ENCODE measurements at regions not wholly inside any gene's neighbourhood (a gene's known extent, or its start where the extent isn't known, plus 50 kb on each side); places are given as distances from the start of the nearest gene placed in this dataset.

DNA sequence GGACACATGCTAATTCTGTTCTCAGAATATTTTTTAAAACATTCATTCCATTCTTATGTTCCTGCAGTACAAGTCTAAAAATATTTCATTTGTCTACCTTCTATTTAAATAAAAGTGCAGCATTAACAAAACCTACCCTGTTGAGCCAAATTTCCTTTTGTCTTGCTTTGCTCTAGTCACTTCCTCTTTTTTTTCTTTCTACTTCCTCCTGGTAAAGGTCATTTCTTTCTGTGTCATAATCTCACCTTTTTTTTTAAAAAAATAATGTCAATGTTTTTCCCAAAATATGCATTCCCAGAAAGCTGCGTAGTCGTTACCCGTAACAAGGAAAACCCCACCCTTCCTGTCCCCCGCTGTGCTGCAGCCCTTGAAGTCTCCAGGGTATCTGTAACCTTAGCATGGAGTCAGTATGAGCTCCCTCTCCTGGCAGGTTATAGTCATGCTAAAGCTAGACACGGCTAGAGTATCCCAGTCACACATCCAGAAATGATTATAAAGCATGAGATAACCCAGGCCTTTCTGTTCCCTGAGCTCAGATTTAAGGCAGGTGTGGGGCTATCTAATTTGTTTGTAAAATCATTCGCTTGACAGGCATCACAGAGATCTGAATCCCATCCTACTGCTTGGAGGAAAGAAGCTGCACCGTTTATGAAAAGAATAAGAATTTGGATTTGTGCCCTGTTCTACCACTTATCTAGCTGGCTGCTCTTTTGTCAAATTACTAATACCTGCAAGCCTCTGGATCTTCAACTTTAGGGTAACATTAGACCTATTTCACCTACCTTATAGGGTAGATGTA is 51.1 kb upstream of the EED start:
- ATAC-seq (peak; percentile 99 to 100), DNase-seq (peak; percentile 57)
- Mint-ChIP-seq H3K4me1 (ENCODE audit: low read depth) (peaks cover 14% of the 10 kb centered on the region), H3K9me3 (no peaks in the 10 kb centered on the region), H3K27me3 (ENCODE audit: low read depth) (no peaks in the 10 kb centered on the region), H3K4me3 (peak overlapping the region; percentile 81), H3K36me3 (ENCODE audit: insufficient read depth) (no peaks in the 10 kb centered on the region)

DNA sequence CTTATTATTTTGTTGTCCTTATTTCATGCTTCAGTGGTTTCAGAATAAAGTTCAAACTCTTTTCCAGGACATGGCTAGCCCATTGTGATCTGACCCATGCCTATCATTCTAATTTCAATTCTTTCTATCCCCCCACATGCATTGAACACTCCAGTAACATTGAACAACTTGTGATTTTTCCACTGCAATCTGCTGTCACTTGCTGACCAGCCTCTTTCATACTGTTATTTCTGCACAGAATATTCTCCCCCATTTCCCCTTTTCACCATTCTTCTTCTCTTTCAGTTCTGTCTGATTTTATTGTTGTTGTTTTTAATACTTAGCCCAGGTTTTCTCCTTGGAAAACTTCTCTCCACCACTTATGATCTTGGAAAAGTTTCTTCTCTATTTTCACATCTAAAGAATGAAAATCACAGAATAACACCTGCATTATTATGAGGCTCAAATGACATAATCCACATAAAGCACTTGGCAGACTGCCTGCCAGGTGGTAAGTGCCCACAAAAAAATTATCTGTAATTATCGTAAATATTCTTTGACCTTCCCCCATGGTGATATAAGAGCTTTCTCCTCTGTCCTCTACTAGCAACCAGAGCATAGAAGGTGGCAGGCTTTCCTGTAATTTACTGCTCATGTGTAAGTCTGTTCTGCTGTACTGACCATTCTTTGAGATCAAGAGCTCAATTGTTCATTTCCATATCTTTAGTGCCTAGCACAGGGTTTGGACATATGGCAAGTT is 51.9 kb upstream of the EED start:
- Mint-ChIP-seq H3K9me3 (no peaks in the 10 kb centered on the region), H3K4me1 (ENCODE audit: low read depth) (peaks cover 14% of the 10 kb centered on the region), H3K36me3 (ENCODE audit: insufficient read depth) (no peaks in the 10 kb centered on the region), H3K4me3 (peak overlapping the region; percentile 81), H3K27me3 (ENCODE audit: low read depth) (no peaks in the 10 kb centered on the region)
- ATAC-seq (no peak), DNase-seq (no peak)

DNA sequence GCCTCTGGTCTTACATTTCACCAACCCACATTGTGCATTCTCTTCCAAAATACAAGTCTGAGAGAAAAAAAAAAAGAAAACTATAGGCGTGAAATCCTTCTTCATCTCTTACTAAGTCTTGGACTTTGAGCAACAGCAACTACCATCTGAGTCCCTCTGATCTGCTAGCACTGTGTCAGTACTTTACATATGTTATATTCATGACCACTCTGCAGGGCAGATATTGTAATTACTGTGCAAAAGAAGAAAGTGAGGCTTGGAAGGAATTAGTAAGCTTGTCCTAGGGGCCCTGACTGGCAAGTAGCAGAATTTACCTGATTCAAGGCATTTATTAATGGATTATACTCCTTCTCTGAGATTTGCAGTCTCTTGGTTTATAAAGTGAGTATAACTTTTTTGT is 52.7 kb upstream of the EED start:
- ATAC-seq (no peak), DNase-seq (no peak)
- Mint-ChIP-seq H3K4me3 (no peak overlapping the region), H3K4me1 (ENCODE audit: low read depth) (peaks cover 14% of the 10 kb centered on the region), H3K36me3 (ENCODE audit: insufficient read depth) (no peaks in the 10 kb centered on the region), H3K9me3 (no peaks in the 10 kb centered on the region), H3K27me3 (ENCODE audit: low read depth) (no peaks in the 10 kb centered on the region)

DNA sequence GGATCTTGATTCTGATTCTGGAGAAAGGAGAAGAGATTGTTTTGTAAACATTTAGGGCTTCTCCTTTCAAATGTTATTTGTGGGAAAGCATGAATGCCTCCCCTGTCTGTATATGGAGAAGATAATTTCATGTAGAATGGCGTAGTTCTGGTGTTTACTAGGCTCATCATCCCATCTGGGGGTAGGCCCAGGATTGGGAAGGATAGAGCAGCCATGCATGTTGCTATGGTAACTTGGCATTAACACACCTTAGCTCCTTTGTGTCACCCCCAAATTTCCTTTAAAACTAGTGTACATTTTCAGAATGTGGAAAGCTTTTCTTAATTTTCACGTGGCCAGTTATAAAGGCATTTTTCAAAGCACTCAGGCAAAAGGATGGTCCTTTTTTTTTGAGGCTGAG is 57.5 kb upstream of the EED start:
- DNase-seq: no peak
- no peaks in the 10 kb centered on the region for H3K9me3 Mint-ChIP-seq
- ATAC-seq: no peak
- H3K4me3 Mint-ChIP-seq: no peak overlapping the region
- no peaks in the 10 kb centered on the region for H3K27me3 Mint-ChIP-seq (ENCODE audit: low read depth)
- peaks cover 2% of the 10 kb centered on the region for H3K4me1 Mint-ChIP-seq (ENCODE audit: low read depth)
- no peaks in the 10 kb centered on the region for H3K36me3 Mint-ChIP-seq (ENCODE audit: insufficient read depth)

DNA sequence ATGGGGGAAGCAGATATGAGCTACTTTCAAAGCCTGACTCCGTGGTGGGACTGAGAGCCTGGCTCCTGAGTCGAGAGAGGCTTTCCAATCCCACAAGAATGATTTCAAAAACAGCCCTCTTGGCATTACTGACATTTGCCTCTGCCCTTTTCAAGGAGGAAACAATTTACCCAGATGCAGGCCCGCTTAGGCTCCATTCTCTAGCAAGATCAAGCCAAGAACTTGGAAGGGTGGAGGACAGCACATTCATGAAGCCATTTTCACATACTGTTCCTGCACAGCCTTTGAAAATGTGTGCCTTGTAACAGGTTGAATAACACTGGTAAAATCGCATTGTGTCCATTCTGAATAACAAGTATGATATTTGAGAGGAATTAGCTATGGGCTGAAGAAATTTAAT is 58.2 kb upstream of the EED start:
- no peak for DNase-seq
- no peak for ATAC-seq
- Mint-ChIP-seq H3K9me3 (no peaks in the 10 kb centered on the region), H3K27me3 (ENCODE audit: low read depth) (no peaks in the 10 kb centered on the region), H3K36me3 (ENCODE audit: insufficient read depth) (no peaks in the 10 kb centered on the region), H3K4me1 (ENCODE audit: low read depth) (peaks cover 2% of the 10 kb centered on the region), H3K4me3 (no peak overlapping the region)

DNA sequence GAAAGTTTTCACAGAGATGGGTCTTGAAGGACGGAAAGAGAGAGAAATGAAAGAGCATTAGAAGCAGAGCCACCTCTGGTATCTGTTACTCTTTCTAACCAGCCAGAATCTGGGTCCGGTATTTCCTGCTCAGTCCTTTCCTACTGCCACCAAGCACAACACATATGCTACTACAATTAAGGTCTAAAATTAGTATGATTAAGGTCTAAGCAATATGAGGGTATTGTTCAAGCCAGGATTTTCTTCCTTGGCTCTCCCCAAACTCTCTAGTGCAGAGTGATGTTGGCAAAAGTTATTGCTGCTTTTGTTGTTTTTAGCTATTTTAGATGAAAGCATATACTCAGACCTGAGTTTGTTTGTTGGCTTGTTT is 59.2 kb upstream of the EED start:
- H3K27me3 Mint-ChIP-seq (ENCODE audit: low read depth): no peaks in the 10 kb centered on the region
- ATAC-seq (no peak), DNase-seq (no peak)
- peaks cover 2% of the 10 kb centered on the region for H3K4me1 Mint-ChIP-seq (ENCODE audit: low read depth)
- no peaks in the 10 kb centered on the region for H3K9me3 Mint-ChIP-seq
- no peaks in the 10 kb centered on the region for H3K36me3 Mint-ChIP-seq (ENCODE audit: insufficient read depth)
- H3K4me3 Mint-ChIP-seq: no peak overlapping the region

DNA sequence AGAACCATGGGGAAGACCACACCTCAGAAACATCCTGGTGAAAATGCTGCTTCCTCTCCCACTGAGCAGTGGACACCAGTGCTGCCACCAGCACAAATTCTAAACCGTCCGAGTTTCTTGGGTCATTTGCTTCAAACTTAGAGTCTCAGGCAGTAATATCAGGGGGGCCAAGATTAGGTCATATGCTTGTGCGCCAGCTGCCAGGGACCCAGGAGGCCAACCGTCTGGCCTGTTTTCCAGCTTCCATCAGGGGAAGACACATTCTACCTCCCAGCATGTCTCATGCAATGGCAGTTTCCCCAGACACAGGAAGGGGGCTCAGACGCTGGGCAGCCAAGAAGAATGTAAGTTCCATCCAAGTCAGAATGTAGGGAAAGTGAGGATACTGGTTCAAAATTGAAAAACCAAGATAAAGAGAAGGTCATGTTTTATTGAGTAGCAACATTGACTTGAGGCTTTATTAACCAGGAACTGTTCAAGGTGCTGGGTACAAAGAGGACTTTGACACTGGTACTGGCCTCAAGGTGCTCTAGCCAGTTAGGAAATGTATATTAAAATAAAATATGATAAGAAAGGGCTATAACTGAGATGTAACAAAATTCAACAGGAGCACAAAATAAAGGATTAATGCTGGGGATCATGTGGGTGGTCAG is 59.7 kb upstream of the EED start:
- DNase-seq (no peak), ATAC-seq (no peak)
- Mint-ChIP-seq H3K36me3 (ENCODE audit: insufficient read depth) (no peaks in the 10 kb centered on the region), H3K4me1 (ENCODE audit: low read depth) (peaks cover 2% of the 10 kb centered on the region), H3K4me3 (no peak overlapping the region), H3K27me3 (ENCODE audit: low read depth) (no peaks in the 10 kb centered on the region), H3K9me3 (no peaks in the 10 kb centered on the region)

DNA sequence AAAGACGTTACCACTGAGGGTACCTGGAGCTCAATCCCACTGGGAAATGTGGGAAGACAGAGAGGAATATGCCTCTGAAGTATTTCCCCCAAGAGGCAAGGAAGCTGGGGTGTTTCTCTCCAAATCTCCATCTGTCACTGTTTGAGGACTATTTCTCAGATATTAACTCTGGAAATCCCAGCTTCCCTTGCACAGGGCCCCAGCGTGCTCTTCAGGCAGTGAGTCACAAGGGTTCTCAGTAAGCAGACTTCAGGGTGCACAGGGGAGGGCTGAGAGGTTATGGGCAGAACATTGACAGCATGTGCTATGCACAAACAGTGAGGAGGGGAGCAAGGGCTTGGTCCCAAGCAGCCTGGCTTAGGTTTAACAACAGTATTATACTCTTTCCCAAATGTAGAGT is 60.9 kb upstream of the EED start:
- H3K4me1 Mint-ChIP-seq (ENCODE audit: low read depth): peaks cover 7% of the 10 kb centered on the region
- no peaks in the 10 kb centered on the region for H3K36me3 Mint-ChIP-seq (ENCODE audit: insufficient read depth)
- peak; percentile 81 to 87 for ATAC-seq
- peak; percentile 8 for DNase-seq
- H3K4me3 Mint-ChIP-seq: no peak overlapping the region
- no peaks in the 10 kb centered on the region for H3K9me3 Mint-ChIP-seq
- H3K27me3 Mint-ChIP-seq (ENCODE audit: low read depth): no peaks in the 10 kb centered on the region

DNA sequence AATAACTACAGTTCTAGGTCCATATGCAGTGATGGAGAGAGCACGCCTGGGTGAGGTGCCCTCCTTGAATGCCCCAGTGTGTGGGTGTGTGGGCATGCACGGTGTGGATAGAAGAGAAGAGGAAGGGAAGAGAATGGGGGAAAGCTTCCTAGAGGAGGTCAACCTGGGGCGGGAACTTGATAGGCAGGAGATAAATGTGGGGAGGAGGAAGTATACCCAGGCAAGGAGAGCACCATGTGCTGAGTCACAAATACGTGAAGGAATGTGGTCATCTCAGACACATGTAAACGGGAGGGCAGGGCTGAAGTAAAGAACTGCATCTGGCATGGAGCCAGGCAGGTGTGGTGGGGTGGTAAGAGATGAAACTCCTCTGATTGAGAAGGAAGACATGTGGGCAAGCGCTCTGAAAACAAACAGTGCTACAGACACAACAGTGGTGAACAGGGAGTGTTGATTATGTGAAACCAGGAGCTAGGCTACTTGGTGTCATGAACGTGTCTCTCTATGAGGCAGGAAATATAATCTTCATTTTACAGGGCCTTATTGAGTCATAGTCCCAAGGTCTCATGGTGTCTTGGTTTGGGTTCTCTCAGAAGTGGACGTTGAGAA is 61.5 kb upstream of the EED start:
- Mint-ChIP-seq H3K4me1 (ENCODE audit: low read depth) (peaks cover 10% of the 10 kb centered on the region), H3K36me3 (ENCODE audit: insufficient read depth) (no peaks in the 10 kb centered on the region), H3K27me3 (ENCODE audit: low read depth) (no peaks in the 10 kb centered on the region), H3K4me3 (no peak overlapping the region), H3K9me3 (no peaks in the 10 kb centered on the region)
- DNase-seq (peak; percentile 34), ATAC-seq (peak; percentile 81)

DNA sequence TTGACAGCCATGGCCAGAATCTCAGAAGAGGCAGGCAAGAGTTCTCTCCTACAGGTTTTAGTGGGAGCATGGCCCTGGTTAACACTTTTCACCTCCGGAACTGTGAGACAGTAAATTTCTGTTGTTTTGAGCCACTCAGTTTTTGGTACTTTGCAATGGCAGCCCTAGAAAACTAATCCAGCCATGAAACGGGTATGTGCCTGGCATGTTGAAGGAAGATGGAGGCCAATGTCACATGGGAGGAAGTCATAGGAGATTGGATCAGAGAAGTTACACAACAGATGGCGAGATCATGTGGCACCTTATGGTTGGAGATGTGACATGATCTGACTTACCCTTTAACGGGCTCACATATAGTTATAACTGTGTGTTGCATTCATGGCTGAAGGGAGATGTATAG is 63.2 kb upstream of the EED start:
- H3K9me3 Mint-ChIP-seq: no peaks in the 10 kb centered on the region
- H3K4me3 Mint-ChIP-seq: no peak overlapping the region
- ATAC-seq: no peak

DNA sequence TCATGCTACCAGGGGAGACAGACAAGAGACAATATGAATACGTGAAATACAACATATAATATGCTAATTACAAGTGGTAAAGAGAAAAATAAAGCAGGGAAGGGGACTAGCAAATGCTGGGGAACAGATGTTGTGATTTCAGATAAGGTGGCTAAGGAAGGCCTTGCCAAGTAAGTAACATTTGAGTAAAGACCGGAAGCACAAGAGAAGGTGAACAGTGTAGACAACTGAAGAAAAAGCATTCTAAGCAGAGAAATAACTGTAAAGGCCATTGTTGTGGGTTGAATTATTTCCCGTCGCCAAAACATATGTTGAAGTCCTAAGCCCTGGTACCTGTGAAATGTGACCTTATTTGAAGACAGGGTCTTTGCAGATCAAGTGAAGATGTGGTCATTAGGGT is 63.7 kb upstream of the EED start:
- ATAC-seq (no peak), DNase-seq (no peak)
- no peaks in the 10 kb centered on the region for H3K9me3 Mint-ChIP-seq
- no peaks in the 10 kb centered on the region for H3K36me3 Mint-ChIP-seq (ENCODE audit: insufficient read depth)
- no peak overlapping the region for H3K4me3 Mint-ChIP-seq
- H3K4me1 Mint-ChIP-seq (ENCODE audit: low read depth): peaks cover 23% of the 10 kb centered on the region
- H3K27me3 Mint-ChIP-seq (ENCODE audit: low read depth): no peaks in the 10 kb centered on the region

More for the DNA sequence above, 63.2 kb upstream of the EED start:
- Mint-ChIP-seq H3K4me1 (ENCODE audit: low read depth) (peaks cover 18% of the 10 kb centered on the region), H3K36me3 (ENCODE audit: insufficient read depth) (no peaks in the 10 kb centered on the region), H3K27me3 (ENCODE audit: low read depth) (no peaks in the 10 kb centered on the region)
- DNase-seq: no peak

DNA sequence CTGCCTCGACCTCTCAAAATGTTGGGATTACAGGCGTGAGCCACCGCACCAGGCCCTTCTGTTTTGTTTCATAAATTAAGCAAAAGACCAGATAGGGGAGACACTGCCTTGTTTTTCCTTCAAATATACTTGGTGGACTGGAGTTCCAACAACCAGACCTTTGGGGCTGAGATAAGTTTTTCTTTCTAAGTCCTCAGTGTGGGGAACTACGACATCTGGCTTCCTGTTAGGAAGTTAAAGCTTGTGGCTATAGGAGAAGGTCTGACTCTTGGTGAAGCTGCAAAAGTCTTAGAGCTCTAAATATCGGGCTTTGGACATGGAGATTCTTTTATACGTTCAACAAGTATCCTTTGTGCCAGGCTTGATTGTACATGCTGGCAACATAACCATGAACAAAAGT is 64.1 kb upstream of the EED start:
- Mint-ChIP-seq H3K9me3 (no peaks in the 10 kb centered on the region), H3K4me3 (no peak overlapping the region), H3K36me3 (ENCODE audit: insufficient read depth) (no peaks in the 10 kb centered on the region), H3K27me3 (ENCODE audit: low read depth) (no peaks in the 10 kb centered on the region), H3K4me1 (ENCODE audit: low read depth) (peaks cover 25% of the 10 kb centered on the region)
- DNase-seq: no peak
- ATAC-seq: no peak

DNA sequence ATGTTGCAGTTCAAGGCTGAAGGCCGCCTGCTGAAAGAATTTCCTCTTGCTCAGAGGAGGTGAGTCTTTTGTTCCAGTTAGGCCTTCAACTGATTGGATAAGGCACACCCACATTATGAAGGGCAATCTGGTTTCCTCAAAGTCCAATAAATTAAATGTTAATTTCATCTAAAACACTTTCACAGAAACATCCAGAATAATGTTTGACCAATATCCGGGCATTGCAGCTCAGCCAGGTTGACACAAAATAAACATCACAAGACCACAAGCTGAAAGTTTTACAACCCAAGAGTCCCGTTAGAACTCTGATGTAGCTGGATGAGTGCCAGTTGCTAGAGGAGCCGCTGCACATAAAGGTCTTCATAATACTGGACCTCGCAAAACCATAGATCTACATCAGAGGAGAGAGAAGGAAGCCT is 64.9 kb upstream of the EED start:
- Mint-ChIP-seq H3K4me1 (ENCODE audit: low read depth) (peaks cover 25% of the 10 kb centered on the region), H3K36me3 (ENCODE audit: insufficient read depth) (no peaks in the 10 kb centered on the region), H3K9me3 (no peaks in the 10 kb centered on the region), H3K27me3 (ENCODE audit: low read depth) (no peaks in the 10 kb centered on the region), H3K4me3 (no peak overlapping the region)
- DNase-seq (no peak), ATAC-seq (no peak)

DNA sequence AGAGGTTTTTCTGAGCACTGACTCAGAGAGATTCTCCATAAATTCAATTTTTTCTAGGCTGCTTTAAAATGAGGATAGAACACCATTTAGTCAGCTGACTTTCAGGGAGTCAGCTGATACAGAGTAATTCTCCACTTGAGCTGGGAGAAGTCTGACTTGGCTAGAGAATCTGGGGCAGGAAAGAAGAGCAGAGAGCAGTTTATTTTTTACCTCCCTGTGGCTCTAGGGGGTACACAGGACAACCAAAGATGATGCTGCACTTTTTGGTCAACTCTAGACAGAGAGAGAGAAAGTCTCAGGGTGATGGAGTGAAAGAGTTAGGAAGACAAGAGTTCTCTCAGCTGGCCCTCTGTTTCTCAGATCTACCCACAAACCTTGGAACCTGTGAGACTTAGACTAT is 67.3 kb upstream of the EED start:
- Mint-ChIP-seq H3K27me3 (ENCODE audit: low read depth) (no peaks in the 10 kb centered on the region), H3K4me3 (no peak overlapping the region), H3K36me3 (ENCODE audit: insufficient read depth) (no peaks in the 10 kb centered on the region), H3K4me1 (ENCODE audit: low read depth) (peaks cover 23% of the 10 kb centered on the region), H3K9me3 (no peaks in the 10 kb centered on the region)
- ATAC-seq: no peak
- no peak for DNase-seq
